ENCODE measurements at regions not wholly inside any gene's neighbourhood (a gene's known extent, or its start where the extent isn't known, plus 50 kb on each side); places are given as distances from the start of the nearest gene placed in this dataset.

GRCh38 chr5:93274291-93274690 is 306.7 kb downstream of the NR2F1-AS1 start:
- peak; percentile 42 for DNase-seq

DNA sequence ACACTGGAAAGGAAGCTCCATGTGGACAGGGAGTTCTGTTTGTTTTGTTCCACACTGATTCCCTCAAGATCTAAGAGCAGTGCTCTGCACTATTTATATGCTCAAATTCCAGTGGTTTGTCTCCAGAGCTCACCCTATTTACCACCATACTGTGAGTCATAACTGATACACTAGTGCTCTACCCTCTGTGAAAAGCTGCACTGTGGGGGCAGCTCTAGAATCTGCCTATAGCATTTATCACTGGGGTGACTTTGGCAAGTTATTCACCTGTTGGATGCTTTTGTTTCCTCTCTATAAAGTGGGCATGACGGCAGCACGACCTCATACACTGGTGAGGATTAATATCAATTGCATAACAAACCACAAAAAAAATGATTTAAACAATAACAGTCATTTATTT is 307.8 kb downstream of the NR2F1-AS1 start:
- peak; percentile 77 for DNase-seq

GRCh38 chr5:93272108-93272507 is 308.9 kb downstream of the NR2F1-AS1 start:
- no peak for DNase-seq

DNA sequence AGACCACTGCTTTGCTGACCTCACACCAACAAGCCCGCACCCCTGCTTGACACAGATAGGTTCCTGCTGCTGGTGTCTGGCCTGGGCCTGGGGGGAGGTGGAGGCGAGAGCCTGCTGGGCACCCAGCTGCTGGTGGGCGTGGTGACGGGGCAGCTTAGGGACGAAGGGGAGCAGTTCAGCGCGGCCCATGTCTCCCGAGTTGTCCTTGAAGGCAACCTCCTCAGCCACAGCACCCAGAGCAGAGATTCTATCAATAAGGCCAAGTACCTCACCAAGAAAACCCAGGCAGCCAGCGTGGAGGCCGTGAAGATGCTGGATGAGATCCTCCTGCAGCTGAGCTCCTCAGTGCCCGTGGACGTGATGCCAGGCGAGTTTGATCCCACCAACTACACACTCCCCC is 313.3 kb downstream of the NR2F1-AS1 start:
- no peak for DNase-seq

- no peak for DNase-seq
Observed at GRCh38 chr5:93267276-93267675, 313.7 kb downstream of the NR2F1-AS1 start.

GRCh38 chr5:93257616-93258015 is 323.4 kb downstream of the NR2F1-AS1 start:
- peak; percentile 22 for DNase-seq

DNA sequence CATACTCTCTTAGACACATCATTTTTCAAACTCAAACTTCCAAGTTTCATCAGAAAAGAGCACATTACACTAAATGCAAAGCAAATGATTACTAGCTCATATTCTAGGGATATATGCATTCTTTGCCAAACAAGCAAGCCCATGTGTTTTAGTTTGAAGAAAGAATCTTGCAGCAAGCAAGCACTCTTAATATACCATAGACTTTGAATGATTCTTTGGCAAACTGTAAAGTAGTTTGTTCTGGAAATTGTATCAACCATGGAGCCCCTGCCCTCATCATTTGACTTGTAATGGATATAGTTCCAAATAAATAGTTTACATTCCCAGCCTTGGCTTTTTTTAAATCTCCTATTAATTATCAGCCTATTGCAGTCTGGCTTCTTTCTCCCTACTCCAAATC is 325.2 kb downstream of the NR2F1-AS1 start:
- DNase-seq, result no peak

DNA sequence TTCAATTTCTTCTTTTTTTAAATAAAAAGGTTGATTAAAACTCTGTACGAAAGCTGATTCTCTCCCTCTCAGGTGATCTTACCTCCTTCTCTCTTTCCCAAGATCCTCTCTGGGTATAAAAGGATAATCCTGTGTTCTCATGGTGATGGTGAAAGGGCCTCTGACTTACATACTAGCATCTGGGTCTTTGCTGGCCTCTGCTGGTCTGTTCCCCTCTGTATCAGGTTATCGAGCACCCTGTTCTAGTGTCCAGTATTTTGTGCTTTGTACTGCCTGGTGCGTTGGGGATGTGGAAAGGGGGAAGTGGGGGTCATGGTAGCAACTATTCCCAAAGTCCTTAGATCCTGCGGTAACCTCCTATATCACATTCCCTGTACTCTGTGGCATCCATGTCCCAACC is 328.9 kb downstream of the NR2F1-AS1 start:
- no peak for DNase-seq

- DNase-seq, result no peak
Observed at GRCh38 chr5:93251347-93251746, 329.7 kb downstream of the NR2F1-AS1 start.

- DNase-seq, result no peak
Observed at GRCh38 chr5:93250424-93250823, 330.6 kb downstream of the NR2F1-AS1 start.

DNA sequence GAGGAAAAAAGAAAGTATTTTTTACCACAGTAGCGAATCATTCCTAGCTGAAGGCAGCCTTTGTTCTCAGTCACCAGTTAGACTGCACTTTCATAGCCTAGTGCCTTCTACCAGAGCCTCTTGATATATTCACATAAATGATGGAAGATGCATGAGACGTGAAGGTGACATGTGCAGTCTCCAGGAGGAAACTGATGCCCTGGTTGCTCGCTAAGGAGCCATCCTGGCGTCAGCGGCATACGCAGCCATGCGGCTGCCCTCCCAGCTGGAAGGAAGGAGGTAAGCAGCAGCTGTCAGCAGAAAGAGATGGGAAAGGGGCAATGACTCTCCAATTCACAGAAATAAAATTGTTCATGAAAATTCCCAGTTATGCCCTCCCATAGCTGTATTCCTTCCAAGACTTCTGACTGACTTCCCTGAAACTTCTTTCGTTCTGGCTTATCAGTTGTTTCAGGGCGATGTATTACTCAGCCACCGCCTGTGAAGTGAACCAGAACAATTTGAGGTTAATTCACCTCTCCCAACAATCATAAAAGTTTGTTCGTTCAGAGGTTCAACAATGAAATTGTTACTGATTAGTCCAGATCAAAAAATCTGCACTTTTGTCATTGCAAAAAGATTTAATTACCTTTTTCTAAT is 331.2 kb downstream of the NR2F1-AS1 start:
- no peak for DNase-seq

- DNase-seq, result no peak
Observed at GRCh38 chr5:93247105-93247504, 333.9 kb downstream of the NR2F1-AS1 start.

DNA sequence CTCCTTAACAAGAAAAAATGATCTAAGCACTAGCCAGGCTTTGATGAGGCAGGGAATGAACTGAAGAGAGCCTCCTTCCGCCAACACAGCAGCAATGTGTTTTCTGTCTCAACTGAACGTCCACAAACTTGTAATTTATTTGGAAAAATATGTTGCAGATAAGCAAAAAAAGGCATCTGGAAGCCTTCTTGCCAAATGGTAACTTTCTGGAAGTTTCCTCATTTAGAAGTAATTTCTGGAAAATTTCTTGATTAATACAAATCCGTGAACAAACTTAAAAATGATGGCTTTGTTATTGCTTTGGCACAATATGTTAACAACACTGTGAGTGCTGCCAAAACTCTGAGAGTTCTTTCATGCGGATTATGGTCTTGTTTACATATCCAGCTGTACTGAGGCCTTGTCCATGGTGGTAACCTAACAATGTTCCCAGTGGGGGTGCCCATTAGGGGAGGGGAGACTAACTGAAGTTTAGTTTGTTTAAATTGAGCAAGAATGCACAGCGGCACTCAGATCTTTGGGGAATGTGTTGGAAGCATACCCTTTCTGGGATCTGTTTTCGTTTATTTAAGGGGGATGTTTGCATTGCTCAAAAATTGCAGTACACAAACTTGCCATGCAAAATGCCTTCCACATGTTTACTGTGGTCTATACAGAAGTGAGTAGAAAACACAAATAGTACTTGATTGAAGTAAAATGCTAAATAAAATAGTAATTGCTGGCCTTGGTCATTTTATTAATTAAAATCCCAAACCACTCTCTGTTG is 334.7 kb downstream of the NR2F1-AS1 start:
- DNase-seq, result peak; percentile 9

GRCh38 chr5:93245226-93245625 is 335.8 kb downstream of the NR2F1-AS1 start:
- DNase-seq, result no peak

DNA sequence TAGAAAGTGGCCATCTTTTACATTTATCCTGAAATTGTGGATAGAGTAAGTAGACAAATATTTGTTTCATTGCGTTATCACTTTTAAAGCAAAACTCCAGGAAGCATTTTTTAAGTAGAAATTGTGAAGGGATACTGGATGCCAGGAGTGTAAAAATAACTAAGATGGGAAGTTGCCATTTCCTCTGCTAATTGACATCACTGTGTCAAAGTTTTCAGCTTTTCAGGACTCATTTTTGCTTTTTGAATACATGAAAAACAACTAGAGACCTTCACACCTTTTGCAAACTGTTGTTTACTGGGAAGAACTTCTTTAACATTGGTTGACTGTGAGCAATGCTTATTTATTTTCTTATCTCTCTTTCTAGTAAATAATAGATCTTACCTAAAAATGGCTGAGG is 337.5 kb downstream of the NR2F1-AS1 start:
- no peak for DNase-seq

DNA sequence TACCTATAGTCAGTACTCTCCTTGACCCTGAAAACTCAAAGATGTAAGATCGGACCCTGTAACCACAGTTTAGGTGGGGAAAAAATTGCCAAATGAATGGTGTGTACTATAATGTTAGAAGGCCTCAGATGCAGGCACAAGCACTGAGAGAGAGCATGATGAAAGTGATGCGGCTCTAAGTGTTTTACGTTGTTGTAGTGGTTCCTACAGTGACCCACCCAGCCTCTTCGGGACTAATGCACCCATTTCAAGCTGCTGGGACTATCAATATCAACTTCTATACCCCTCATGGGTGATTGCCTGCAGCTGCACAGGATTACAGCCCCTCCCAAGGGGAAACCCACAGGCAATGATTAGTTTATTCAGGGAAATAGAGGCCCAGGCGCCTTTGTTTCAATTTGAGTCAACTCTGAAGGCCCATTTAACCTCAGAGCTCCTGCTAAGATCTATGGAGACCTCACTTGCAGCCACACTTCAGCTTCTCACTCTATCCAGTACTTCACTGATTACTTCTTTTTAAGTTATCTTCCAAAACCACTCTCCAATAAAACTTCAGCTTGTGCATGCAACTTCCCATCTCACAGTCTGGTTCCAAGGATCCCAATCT is 340.7 kb downstream of the NR2F1-AS1 start:
- no peak for DNase-seq

DNA sequence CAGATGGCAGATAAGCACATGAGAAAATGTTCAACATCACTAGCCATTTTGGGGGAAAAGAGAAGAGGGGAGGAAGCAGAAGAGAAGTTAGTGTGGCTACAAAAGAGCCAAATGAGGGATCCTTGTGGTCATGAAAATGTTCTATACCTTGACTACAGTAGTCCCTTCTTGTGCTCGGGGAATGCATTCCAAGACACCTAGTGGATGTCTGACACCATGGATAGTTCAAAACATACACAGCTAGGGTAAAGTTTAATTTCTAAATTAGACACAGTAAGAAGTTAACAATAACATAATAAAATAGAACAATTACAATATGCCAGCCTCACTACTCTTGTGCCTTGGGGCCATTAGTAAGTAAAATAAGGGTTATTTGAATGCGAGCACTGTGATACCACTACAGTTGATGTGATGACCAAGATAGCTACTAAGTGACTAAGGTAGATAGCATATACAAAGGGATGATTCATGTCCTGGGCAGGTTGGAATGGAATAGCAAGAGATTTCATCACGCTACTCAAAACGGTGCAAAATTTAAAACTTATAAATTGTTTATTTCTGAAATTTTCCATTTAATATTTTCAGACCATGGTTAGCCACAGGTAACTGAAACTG is 344.1 kb downstream of the NR2F1-AS1 start:
- no peak for DNase-seq

DNA sequence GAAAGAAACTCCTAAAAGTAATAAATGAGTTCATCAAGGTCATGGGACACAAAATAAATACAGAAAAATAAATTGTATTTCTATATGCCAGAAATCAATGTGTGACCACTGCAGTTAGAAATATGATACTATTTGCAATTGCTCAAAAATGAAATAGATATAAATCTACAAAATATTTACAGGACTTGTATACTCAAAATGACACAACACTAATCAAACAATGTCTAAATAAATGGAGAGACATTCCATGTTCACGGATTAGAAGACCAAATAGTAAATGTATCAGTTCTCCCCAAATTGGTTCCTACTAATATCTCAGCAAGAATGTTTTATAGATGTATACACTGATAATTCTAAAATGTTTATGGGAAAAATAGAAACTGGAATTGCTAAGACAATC is 345.3 kb downstream of the NR2F1-AS1 start:
- no peak for DNase-seq

DNA sequence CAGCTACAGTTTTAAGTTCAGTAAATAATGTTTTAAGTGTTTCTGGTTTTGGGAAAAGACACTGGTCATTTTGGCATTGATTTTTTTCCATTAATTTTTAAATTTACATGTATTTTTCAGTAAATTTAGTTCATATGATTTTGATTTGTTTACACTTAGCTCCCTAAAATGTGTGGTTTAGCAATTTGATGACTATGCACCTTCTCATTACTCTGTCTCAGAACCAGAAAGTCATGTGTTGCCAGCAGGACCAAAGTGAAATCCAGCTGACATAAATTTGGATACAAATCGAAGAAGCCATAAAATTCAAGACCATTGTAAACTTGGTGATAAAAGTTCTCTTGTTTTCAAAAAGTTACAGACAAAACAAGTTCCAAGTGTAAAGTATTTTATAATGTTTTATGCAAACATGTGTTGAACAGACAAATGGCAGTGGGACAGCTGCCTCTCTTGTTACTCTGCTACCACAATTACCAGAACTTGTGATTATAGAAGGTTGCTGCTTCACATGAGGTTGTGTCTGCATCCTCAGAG is 354.8 kb downstream of the NR2F1-AS1 start:
- DNase-seq, result no peak

GRCh38 chr5:93225748-93226147 is 355.3 kb downstream of the NR2F1-AS1 start:
- no peak for DNase-seq

- no peak for DNase-seq
Observed at GRCh38 chr5:93224624-93225023, 356.4 kb downstream of the NR2F1-AS1 start.

DNA sequence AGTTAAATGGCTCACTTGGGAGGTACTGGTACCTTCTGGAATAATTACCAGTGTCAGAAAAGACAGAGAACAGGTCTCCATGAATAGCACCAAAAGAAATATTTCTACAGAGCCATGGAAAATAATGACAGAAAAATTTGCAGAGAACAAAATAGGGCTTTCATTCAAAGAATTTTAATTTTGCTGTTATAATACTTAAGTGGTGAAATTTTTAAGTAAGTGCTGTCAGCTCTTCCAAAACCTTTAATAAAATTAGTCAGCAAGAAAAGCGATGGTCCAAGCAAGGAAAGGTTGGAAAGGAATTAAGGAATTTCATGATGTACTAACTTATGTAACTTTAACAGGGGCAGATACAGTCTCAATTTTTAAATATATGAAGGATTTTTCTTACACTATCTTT is 359.2 kb downstream of the NR2F1-AS1 start:
- no peak for DNase-seq

DNA sequence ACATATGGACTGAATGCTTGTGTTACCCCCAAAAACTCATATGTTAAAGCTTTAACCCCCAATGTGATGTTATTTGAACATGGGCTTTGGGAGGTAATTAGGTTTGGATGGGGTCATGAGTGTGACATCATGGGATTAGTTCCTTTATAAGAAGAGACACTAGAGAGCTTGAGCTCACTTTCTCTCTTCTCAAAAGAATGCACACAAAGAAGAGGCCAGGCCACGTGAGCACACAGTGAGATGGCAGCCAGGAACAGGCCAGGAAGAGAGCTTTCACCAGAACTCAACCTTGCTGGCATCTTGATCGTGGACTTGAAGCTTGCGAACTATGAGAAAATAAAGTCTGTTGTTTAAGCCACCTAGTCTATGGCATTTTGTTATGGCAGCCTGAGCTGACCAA is 360.6 kb downstream of the NR2F1-AS1 start:
- DNase-seq, result no peak

Measured in fibroblast of skin of back (primary cell).